Endothelial cell of umbilical vein (primary cell): ENCODE measurements at regions not wholly inside any gene's neighbourhood (a gene's known extent, or its start where the extent isn't known, plus 50 kb on each side); places are given as distances from the start of the nearest gene placed in this dataset.

Experiments used
- BruUV-seq: library from RNA; stranded (reverse); fragments of 400-500 nt; replicated peaks from 2 replicates; lab custom pipeline; 2021; lab: Mats Ljungman, UMichigan
- CTCF ChIA-PET: fragments of 300-600, 350-600 bp; sonication (Branson Sonifier 250); formaldehyde crosslinking; loops from one replicate; lab custom pipeline; 2021; ENCODE audit warnings: antibody characterized with exemption, inconsistent platforms; lab: Charles Lee
- POLR2A ChIA-PET: fragments of 300-600, 350-600 bp; sonication (Branson Sonifier 250); formaldehyde crosslinking; loops from one replicate; lab custom pipeline; 2021; ENCODE audit warnings: antibody characterized with exemption, inconsistent platforms; lab: Charles Lee
- DNase-seq: peaks from one replicate; pipeline ENCODE4 v3.0.0-alpha.2; 2011; ENCODE audit warnings: low read depth, low spot score
- FAIRE-seq: peaks from 2 replicates; lab custom pipeline; 2011; peaks lifted over from hg19 to GRCh38; lab: Jason Lieb, UNC
- H2AFZ ChIP-seq: 2 replicates; pipeline ENCODE4 v1.6.0; 2012; ENCODE audit warnings: low read depth, low read length, control low read depth, inconsistent platforms
- H3K27ac ChIP-seq: 2 replicates; pipeline ENCODE4 v1.5.1; 2011; ENCODE audit warnings: low read depth, mild to moderate bottlenecking, control low read depth, low read length, moderate library complexity; ENCODE audit not compliant: insufficient read depth
- H3K27me3 ChIP-seq, 2 experiments: 2 replicates each; pipeline versions ENCODE4 v1.6.0 to v1.6.1; 2011; ENCODE audit warnings: low read length in 2 of 2, mixed read lengths in 1 of 2; ENCODE audit not compliant: control insufficient read depth in 2 of 2, insufficient read depth in 2 of 2
- H3K36me3 ChIP-seq, 2 experiments: 2 replicates in 1 of 2; 3 replicates in 1 of 2; pipeline ENCODE4 v1.5.1; 2011; ENCODE audit warnings: low read length in 2 of 2, mild to moderate bottlenecking in 1 of 2, moderate library complexity in 1 of 2; ENCODE audit not compliant: control insufficient read depth in 2 of 2, insufficient read depth in 2 of 2; ENCODE audit errors: extremely low read depth in 1 of 2
- H3K4me1 ChIP-seq: 3 replicates; pipeline ENCODE4 v1.5.1; 2011; ENCODE audit warnings: mild to moderate bottlenecking, low read length; ENCODE audit not compliant: control insufficient read depth, insufficient read depth; ENCODE audit errors: extremely low read depth
- H3K4me2 ChIP-seq: 2 replicates; pipeline ENCODE4 v1.6.1; 2011; ENCODE audit warnings: low read length, control low read depth, mixed read lengths; ENCODE audit not compliant: insufficient read depth
- H3K4me3 ChIP-seq, 3 experiments: fragments of 200-600 bp in 1 of 3; sonication (generic), shearing (Covaris generic) in 1 of 3; replicated peaks in 1 of 3; 2 replicates each; pipeline ENCODE4 v1.5.1; 2011 to 2016; ENCODE audit warnings: control low read depth in 3 of 3, low read length in 3 of 3, mild to moderate bottlenecking in 2 of 3, inconsistent platforms in 1 of 3, low read depth in 1 of 3, moderate library complexity in 1 of 3; ENCODE audit not compliant: insufficient read depth in 1 of 3
- H3K79me2 ChIP-seq: 2 replicates; pipeline ENCODE4 v1.6.0; 2012; ENCODE audit warnings: low read length, inconsistent platforms; ENCODE audit not compliant: control insufficient read depth, insufficient read depth
- H3K9ac ChIP-seq: replicated peaks from 2 replicates; pipeline ENCODE3; 2011; ENCODE audit warnings: low read length, control low read depth; ENCODE audit not compliant: insufficient read depth; ENCODE audit errors: extremely low read depth
- H3K9me1 ChIP-seq: replicated peaks from 3 replicates; pipeline ENCODE4 v1.6.0; 2011; ENCODE audit warnings: mild to moderate bottlenecking, low read length; ENCODE audit not compliant: control insufficient read depth, insufficient read depth; ENCODE audit errors: extremely low read depth
- H3K9me3 ChIP-seq: replicated peaks from 2 replicates; pipeline ENCODE4 v1.5.1; 2012; ENCODE audit warnings: low read length, inconsistent platforms; ENCODE audit not compliant: control insufficient read depth, insufficient read depth
- H4K20me1 ChIP-seq: replicated peaks from 2 replicates; pipeline ENCODE3; 2011; ENCODE audit warnings: mild to moderate bottlenecking, low read length; ENCODE audit not compliant: control insufficient read depth, insufficient read depth; ENCODE audit errors: extremely low read depth
- EZH2 ChIP-seq: IDR thresholded peaks from 2 replicates; pipeline ENCODE4 v1.6.1; 2012; ENCODE audit warnings: borderline replicate concordance, low read depth, mild to moderate bottlenecking, moderate library complexity, low read length, inconsistent platforms; ENCODE audit not compliant: severe bottlenecking
- FOS ChIP-seq: IDR thresholded peaks from 2 replicates; pipeline ENCODE4 v1.6.1; 2011; ENCODE audit warnings: mild to moderate bottlenecking, low read length, moderate library complexity, borderline replicate concordance; ENCODE audit not compliant: insufficient read depth
- GATA2 ChIP-seq: IDR thresholded peaks from 2 replicates; pipeline ENCODE4 v1.7.0; 2011; ENCODE audit warnings: low read depth, mild to moderate bottlenecking, moderate library complexity, mixed read lengths, low read length; ENCODE audit not compliant: insufficient read length, insufficient read depth
- JUN ChIP-seq: IDR thresholded peaks from 2 replicates; pipeline ENCODE4 v1.6.1; 2011; ENCODE audit warnings: borderline replicate concordance, low read depth; ENCODE audit not compliant: insufficient read length, insufficient read depth
- MYC ChIP-seq: IDR thresholded peaks from one replicate; pipeline ENCODE4 v1.6.1; 2011; ENCODE audit warnings: mild to moderate bottlenecking, low read depth, low read length
- POLR2A ChIP-seq: IDR thresholded peaks from 2 replicates; pipeline ENCODE4 v1.6.1; 2012; ENCODE audit warnings: low read depth, mild to moderate bottlenecking, control low read depth, low read length
- POLR2AphosphoS5 ChIP-seq: IDR thresholded peaks from 2 replicates; pipeline ENCODE4 v1.6.1; 2012; ENCODE audit warnings: low read depth, mild to moderate bottlenecking, control low read depth, low read length, moderate library complexity; ENCODE audit not compliant: insufficient read depth
- dilution Hi-C: fragments of 300-500 bp; cut with MboI; formaldehyde crosslinking; loops from one replicate; pipeline ENCODE4 v1.15.0; 2019; ENCODE audit warnings: low sequenced_read_pairs; ENCODE audit not compliant: extremely low pct_ligation_motif_present
- intact Hi-C: fragments of 100-400 bp; cut with micrococcal nuclease; formaldehyde crosslinking; loops from one replicate; pipeline ENCODE4 v1.10.0; 2022
- TF ChIP-seq, protein P1 (sequence below), 2 donors: IDR thresholded peaks; 1 replicate in 1 of 2; 2 replicates in 1 of 2; pipeline ENCODE4 v1.5.1; 2011; ENCODE audit warnings: low read length in 2 of 2, mild to moderate bottlenecking in 2 of 2, moderate library complexity in 2 of 2, control low read depth in 1 of 2, inconsistent platforms in 1 of 2, low read depth in 1 of 2; ENCODE audit not compliant: insufficient read depth in 1 of 2; ENCODE audit errors: extremely low read depth in 1 of 2
- TF ChIP-seq, protein P2 (sequence below): IDR thresholded peaks from 2 replicates; pipeline ENCODE4 v1.6.1; 2011; ENCODE audit not compliant: insufficient read depth, insufficient read length

DNA sequence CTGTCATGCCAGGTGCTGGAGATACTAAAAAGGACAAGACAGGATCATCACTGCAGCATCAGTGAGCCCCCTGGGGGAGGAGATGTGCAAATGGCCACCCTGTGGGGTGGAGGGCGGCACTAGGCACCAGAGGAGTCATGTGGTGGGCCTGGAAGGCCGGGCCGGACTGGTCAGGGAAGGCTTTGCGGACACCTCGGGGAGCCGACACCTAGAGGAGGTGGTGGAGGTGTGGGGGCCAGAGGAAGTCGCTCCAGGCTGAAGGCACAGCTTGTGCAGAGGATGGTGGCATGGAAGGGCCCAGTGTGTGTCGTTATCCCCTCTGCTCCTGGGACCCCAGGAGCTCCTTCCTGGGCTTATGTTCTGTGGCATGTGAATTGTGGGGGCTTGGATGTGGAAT, 437.7 kb downstream of the RPS24 start:
- H2AFZ ChIP-seq = no peak overlapping the region
- H3K36me3 ChIP-seq = no peaks in the 10 kb centered on the region
- no peak overlapping the region for H3K4me3 ChIP-seq
- BruUV-seq = no TSS peak
- TF ChIP-seq FOS (no peak), POLR2A (no peak), POLR2AphosphoS5 (no peak), JUN (no peak), MYC (no peak), EZH2 (no peak), GATA2 (no peak)
- TF ChIP-seq, protein P1, sequence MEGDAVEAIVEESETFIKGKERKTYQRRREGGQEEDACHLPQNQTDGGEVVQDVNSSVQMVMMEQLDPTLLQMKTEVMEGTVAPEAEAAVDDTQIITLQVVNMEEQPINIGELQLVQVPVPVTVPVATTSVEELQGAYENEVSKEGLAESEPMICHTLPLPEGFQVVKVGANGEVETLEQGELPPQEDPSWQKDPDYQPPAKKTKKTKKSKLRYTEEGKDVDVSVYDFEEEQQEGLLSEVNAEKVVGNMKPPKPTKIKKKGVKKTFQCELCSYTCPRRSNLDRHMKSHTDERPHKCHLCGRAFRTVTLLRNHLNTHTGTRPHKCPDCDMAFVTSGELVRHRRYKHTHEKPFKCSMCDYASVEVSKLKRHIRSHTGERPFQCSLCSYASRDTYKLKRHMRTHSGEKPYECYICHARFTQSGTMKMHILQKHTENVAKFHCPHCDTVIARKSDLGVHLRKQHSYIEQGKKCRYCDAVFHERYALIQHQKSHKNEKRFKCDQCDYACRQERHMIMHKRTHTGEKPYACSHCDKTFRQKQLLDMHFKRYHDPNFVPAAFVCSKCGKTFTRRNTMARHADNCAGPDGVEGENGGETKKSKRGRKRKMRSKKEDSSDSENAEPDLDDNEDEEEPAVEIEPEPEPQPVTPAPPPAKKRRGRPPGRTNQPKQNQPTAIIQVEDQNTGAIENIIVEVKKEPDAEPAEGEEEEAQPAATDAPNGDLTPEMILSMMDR (IDR thresholded peaks at IDR 0.05; ENCODE audit: extremely low read depth in 1 of 2, insufficient read depth in 1 of 2, low read depth in 1 of 2, low read length in 2 of 2) = no peak
- TF ChIP-seq, protein P2, sequence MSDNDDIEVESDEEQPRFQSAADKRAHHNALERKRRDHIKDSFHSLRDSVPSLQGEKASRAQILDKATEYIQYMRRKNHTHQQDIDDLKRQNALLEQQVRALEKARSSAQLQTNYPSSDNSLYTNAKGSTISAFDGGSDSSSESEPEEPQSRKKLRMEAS = no peak
- no peaks in the 10 kb centered on the region for H3K4me1 ChIP-seq
- H3K4me2 ChIP-seq = no peak overlapping the region
- ChIA-PET POLR2A (no interaction called here), CTCF (interaction anchor here (1.2 to 1.7 kb wide), 2 partner anchors 31 to 71 kb away, joined by 3 to 4 read pairs; no protein-coding TSS in a partner anchor)
- no peaks in the 10 kb centered on the region for H3K9me1 ChIP-seq
- H3K9me3 ChIP-seq = no peaks in the 10 kb centered on the region
- H3K27ac ChIP-seq = no peak overlapping the region
- no peak overlapping the region for H3K9ac ChIP-seq
- H3K79me2 ChIP-seq = no peaks in the 10 kb centered on the region
- no peaks in the 10 kb centered on the region for H4K20me1 ChIP-seq
- FAIRE-seq = no peak
- no peaks in the 10 kb centered on the region for H3K27me3 ChIP-seq
- intact Hi-C loops (no loop called here), dilution Hi-C loops (no loop called here)
- DNase-seq = no peak
